Stimulated activated CD4-positive, alpha-beta T cell treated with anti-CD3 and anti-CD28 coated beads, Interleukin-1b, Interleukin-23, amount 100 ng/mL, for 1 hour (primary cell): ENCODE measurements at regions not wholly inside any gene's neighbourhood (a gene's known extent, or its start where the extent isn't known, plus 50 kb on each side); places are given as distances from the start of the nearest gene placed in this dataset.
"Not testable (repeated sequence)": the region's sequence is repeated elsewhere in the genome, so short reads cannot be mapped to it uniquely, and the experiment has no call there.

Source experiments
- DNase-seq, 2 donors: peaks; one replicate each; pipeline ENCODE4 v3.0.0-alpha.2; 2020; ENCODE audit warnings: low read depth in 2 of 2

GRCh38 chr4:147246096-147246495, 234.8 kb upstream of the EDNRA start:
- DNase-seq = no peak

GRCh38 chr4:147246528-147246927, 234.4 kb upstream of the EDNRA start:
- DNase-seq = not testable (repeated sequence)

GRCh38 chr4:147247579-147247978, 233.3 kb upstream of the EDNRA start:
- no peak for DNase-seq

GRCh38 chr4:147250062-147250461, 230.8 kb upstream of the EDNRA start:
- DNase-seq = no peak

GRCh38 chr4:147255268-147255667, 225.6 kb upstream of the EDNRA start:
- DNase-seq = not testable (repeated sequence)

- DNase-seq = not testable (repeated sequence)
Observed at GRCh38 chr4:147259271-147259670, 221.6 kb upstream of the EDNRA start.

GRCh38 chr4:147284256-147284835, 196.6 kb upstream of the EDNRA start:
- no peak for DNase-seq

GRCh38 chr4:147284935-147285334, 196.0 kb upstream of the EDNRA start:
- no peak for DNase-seq

GRCh38 chr4:147285751-147286150, 195.1 kb upstream of the EDNRA start:
- no peak for DNase-seq

- no peak for DNase-seq
Observed at GRCh38 chr4:147286846-147287587, 193.9 kb upstream of the EDNRA start.

GRCh38 chr4:147287588-147287890, 193.4 kb upstream of the EDNRA start:
- DNase-seq = no peak

- DNase-seq = no peak
Observed at GRCh38 chr4:147288512-147288911, 192.4 kb upstream of the EDNRA start.

GRCh38 chr4:147289181-147289580, 191.7 kb upstream of the EDNRA start:
- DNase-seq = no peak

- DNase-seq = not testable (repeated sequence)
Observed at GRCh38 chr4:147292604-147293313, 188.1 kb upstream of the EDNRA start.

GRCh38 chr4:147293314-147293677, 187.6 kb upstream of the EDNRA start:
- DNase-seq = not testable (repeated sequence)

- DNase-seq = no peak
Observed at GRCh38 chr4:147299205-147299604, 181.7 kb upstream of the EDNRA start.

GRCh38 chr4:147303174-147303872, 177.6 kb upstream of the EDNRA start:
- no peak for DNase-seq

GRCh38 chr4:147303873-147304229, 177.0 kb upstream of the EDNRA start:
- no peak for DNase-seq

GRCh38 chr4:147307896-147308674, 172.8 kb upstream of the EDNRA start:
- no peak for DNase-seq

GRCh38 chr4:147309434-147309833, 171.5 kb upstream of the EDNRA start:
- no peak for DNase-seq

- no peak for DNase-seq
Observed at GRCh38 chr4:147310312-147310711, 170.6 kb upstream of the EDNRA start.

- no peak for DNase-seq
Observed at GRCh38 chr4:147311956-147312355, 168.9 kb upstream of the EDNRA start.
